Activated naive CD8-positive, alpha-beta T cell (primary cell): ENCODE measurements at regions not wholly inside any gene's neighbourhood (a gene's known extent, or its start where the extent isn't known, plus 50 kb on each side); places are given as distances from the start of the nearest gene placed in this dataset.

Experiments used
- H3K27ac Mint-ChIP-seq: one replicate; pipeline ENCODE4 v1.8.0; 2021; ENCODE audit warnings: mixed read lengths
- H3K27me3 Mint-ChIP-seq: one replicate; pipeline ENCODE4 v1.8.0; 2021; ENCODE audit warnings: mixed read lengths
- H3K36me3 Mint-ChIP-seq: one replicate; pipeline ENCODE4 v1.8.0; 2021; ENCODE audit warnings: mixed read lengths
- H3K4me1 Mint-ChIP-seq: one replicate; pipeline ENCODE4 v1.8.0; 2021; ENCODE audit warnings: low read depth, mixed read lengths
- H3K4me3 Mint-ChIP-seq: one replicate; pipeline ENCODE4 v1.8.0; 2021; ENCODE audit warnings: mild to moderate bottlenecking, mixed read lengths
- H3K9me3 Mint-ChIP-seq: one replicate; pipeline ENCODE4 v1.8.0; 2021; ENCODE audit warnings: low read depth, mixed read lengths

DNA sequence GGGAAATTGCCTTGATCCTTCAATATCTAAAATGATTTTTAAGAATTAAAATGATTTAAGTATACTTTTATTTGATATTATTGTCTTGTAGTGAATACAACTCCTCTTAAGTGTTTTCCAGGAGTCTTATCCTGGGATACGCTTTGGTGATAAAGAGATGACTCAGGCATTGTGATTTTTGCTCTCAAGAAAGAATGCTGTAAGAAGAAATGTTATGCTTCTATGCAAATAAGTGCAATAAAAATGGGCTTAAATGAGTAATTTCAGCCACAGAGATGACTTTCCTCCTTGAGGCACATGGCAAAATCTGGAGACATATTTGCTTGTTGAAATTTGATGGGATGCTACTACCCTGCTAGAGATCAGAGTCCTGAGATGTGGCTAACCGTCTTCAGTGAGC, 358.6 kb upstream of the BCHE start:
- H3K27ac Mint-ChIP-seq = no peak overlapping the region
- no peaks in the 10 kb centered on the region for H3K36me3 Mint-ChIP-seq
- peaks cover 10% of the 10 kb centered on the region for H3K9me3 Mint-ChIP-seq
- H3K4me1 Mint-ChIP-seq = no peaks in the 10 kb centered on the region
- H3K4me3 Mint-ChIP-seq = no peak overlapping the region
- no peaks in the 10 kb centered on the region for H3K27me3 Mint-ChIP-seq

DNA sequence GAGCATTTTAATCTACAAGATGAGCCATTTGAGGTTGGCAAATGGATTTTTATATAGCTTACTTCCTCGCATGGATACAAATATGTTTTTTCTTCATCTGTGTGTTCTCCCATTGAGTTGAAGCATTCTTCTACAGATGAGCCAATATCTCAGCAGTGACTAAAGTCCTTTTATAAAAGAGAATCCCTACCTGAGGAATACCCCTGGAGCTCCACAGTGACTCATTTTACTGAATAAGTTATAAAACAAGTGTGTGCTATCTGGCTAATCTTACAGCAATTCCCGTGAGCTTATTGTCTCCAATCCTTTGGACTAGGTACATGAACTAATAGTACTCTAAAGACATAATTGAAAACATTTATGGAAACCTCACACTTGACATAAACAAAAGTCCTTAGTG, 354.2 kb upstream of the BCHE start:
- Mint-ChIP-seq H3K27ac (no peak overlapping the region), H3K9me3 (peaks cover 4% of the 10 kb centered on the region), H3K27me3 (no peaks in the 10 kb centered on the region), H3K4me3 (no peak overlapping the region), H3K4me1 (no peaks in the 10 kb centered on the region), H3K36me3 (no peaks in the 10 kb centered on the region)

DNA sequence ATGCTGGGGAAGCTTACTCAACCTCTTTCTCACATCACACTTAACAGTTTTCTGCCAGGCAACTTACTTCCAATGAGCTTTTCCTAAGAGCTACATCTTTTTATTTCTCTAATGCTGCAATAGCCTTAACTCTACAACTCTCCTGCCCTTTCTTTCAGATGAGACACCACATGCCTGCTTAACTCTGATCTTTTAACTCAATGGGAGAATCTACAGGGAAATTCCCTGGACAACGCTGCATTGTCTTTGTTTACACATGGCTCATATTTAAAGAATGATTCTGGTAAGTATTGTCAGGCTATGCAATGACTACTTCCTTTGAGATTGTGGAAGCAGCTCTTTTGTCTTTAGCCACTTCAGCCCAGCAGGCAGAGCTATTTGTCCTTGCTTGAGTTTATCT, 353.1 kb upstream of the BCHE start:
- no peaks in the 10 kb centered on the region for H3K27me3 Mint-ChIP-seq
- H3K27ac Mint-ChIP-seq = no peak overlapping the region
- no peaks in the 10 kb centered on the region for H3K4me1 Mint-ChIP-seq
- H3K36me3 Mint-ChIP-seq = no peaks in the 10 kb centered on the region
- H3K4me3 Mint-ChIP-seq = no peak overlapping the region
- peaks cover 4% of the 10 kb centered on the region for H3K9me3 Mint-ChIP-seq

- Mint-ChIP-seq H3K4me3 (no peak overlapping the region), H3K4me1 (no peaks in the 10 kb centered on the region), H3K27ac (no peak overlapping the region), H3K27me3 (no peaks in the 10 kb centered on the region), H3K36me3 (no peaks in the 10 kb centered on the region), H3K9me3 (peaks cover under 1% of the 10 kb centered on the region)
Observed at GRCh38 chr3:166187237-166187636, 350.0 kb upstream of the BCHE start.

GRCh38 chr3:166186003-166186402, 348.8 kb upstream of the BCHE start:
- Mint-ChIP-seq H3K9me3 (no peaks in the 10 kb centered on the region), H3K27me3 (no peaks in the 10 kb centered on the region), H3K4me3 (no peak overlapping the region), H3K36me3 (no peaks in the 10 kb centered on the region), H3K27ac (no peak overlapping the region), H3K4me1 (no peaks in the 10 kb centered on the region)

GRCh38 chr3:166177130-166177529, 339.9 kb upstream of the BCHE start:
- Mint-ChIP-seq H3K4me1 (no peaks in the 10 kb centered on the region), H3K36me3 (no peaks in the 10 kb centered on the region), H3K9me3 (peaks cover 7% of the 10 kb centered on the region), H3K27ac (no peak overlapping the region), H3K27me3 (no peaks in the 10 kb centered on the region), H3K4me3 (no peak overlapping the region)

- Mint-ChIP-seq H3K4me1 (no peaks in the 10 kb centered on the region), H3K36me3 (no peaks in the 10 kb centered on the region), H3K27me3 (no peaks in the 10 kb centered on the region), H3K4me3 (no peak overlapping the region), H3K27ac (no peak overlapping the region), H3K9me3 (peaks cover 15% of the 10 kb centered on the region)
Observed at GRCh38 chr3:166171695-166172094, 334.5 kb upstream of the BCHE start.

- peaks cover 15% of the 10 kb centered on the region for H3K9me3 Mint-ChIP-seq
- H3K27ac Mint-ChIP-seq = no peak overlapping the region
- H3K36me3 Mint-ChIP-seq = no peaks in the 10 kb centered on the region
- no peaks in the 10 kb centered on the region for H3K4me1 Mint-ChIP-seq
- no peaks in the 10 kb centered on the region for H3K27me3 Mint-ChIP-seq
- H3K4me3 Mint-ChIP-seq = no peak overlapping the region
Observed at GRCh38 chr3:166169681-166170080, 332.5 kb upstream of the BCHE start.

GRCh38 chr3:166127969-166128368, 290.7 kb upstream of the BCHE start:
- H3K27ac Mint-ChIP-seq = no peak overlapping the region
- H3K4me3 Mint-ChIP-seq = no peak overlapping the region
- H3K9me3 Mint-ChIP-seq = peaks cover 4% of the 10 kb centered on the region
- H3K27me3 Mint-ChIP-seq = no peaks in the 10 kb centered on the region
- no peaks in the 10 kb centered on the region for H3K4me1 Mint-ChIP-seq
- H3K36me3 Mint-ChIP-seq = no peaks in the 10 kb centered on the region

DNA sequence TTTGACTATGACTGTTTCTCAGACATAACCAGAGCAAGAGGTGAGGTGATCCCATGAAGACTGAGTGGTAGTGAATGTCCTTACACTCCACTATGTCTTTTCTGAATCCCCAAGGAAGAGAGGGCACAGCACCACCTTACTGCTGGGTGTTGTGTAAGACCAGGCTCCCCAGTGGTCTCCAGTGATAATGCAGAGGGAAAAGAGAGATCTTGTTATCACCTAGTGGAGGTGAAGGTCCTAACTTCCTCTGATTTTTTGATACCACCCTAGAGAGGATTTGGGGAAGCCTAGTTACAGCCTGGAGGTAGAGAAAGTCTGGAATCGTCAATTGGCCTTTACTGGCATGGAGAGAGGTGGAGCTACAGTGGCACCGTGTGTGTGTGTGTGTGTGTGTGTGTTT, 288.0 kb upstream of the BCHE start:
- no peak overlapping the region for H3K4me3 Mint-ChIP-seq
- H3K9me3 Mint-ChIP-seq = peaks cover 4% of the 10 kb centered on the region
- H3K27me3 Mint-ChIP-seq = no peaks in the 10 kb centered on the region
- H3K27ac Mint-ChIP-seq = no peak overlapping the region
- no peaks in the 10 kb centered on the region for H3K36me3 Mint-ChIP-seq
- no peaks in the 10 kb centered on the region for H3K4me1 Mint-ChIP-seq

DNA sequence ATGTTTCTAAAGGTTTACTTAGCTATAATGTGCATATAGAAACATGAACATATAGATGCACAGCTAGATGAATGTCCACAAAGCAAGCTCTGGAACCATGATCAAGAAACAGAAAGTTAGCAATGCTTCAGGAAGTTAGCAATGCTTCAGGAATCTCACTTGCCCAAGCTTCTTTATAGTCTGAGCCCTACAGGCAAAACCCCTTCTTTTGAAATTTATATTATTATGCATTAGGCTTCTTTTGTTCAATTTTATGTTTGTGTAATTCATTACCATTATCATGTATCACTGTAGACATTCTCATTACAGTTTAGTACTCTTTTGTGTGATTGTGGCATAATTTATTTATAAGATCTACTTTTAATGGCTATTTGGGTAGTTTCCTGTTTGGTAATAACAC, 286.4 kb upstream of the BCHE start:
- Mint-ChIP-seq H3K27ac (no peak overlapping the region), H3K4me3 (no peak overlapping the region), H3K36me3 (no peaks in the 10 kb centered on the region), H3K27me3 (no peaks in the 10 kb centered on the region), H3K9me3 (no peaks in the 10 kb centered on the region), H3K4me1 (no peaks in the 10 kb centered on the region)

DNA sequence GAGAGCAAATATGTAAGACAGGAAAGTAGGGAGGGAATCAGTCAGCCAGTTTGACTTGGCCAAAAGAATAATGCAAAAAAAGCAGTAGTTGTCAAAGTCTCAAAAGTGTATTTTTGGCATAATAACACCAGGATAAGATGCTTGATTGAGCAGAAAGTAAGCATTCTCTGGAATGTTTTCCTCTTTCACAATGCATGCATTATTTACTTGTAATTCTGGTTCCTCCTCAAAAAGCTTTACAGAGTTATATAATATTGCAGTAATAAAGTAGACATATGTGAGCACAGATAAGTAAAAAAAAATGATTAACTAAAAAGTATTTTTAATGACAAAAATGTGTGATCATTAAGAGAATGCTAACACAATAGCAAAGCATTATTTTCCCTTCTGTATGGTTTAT, 285.9 kb upstream of the BCHE start:
- Mint-ChIP-seq H3K9me3 (no peaks in the 10 kb centered on the region), H3K4me1 (no peaks in the 10 kb centered on the region), H3K4me3 (no peak overlapping the region), H3K36me3 (no peaks in the 10 kb centered on the region), H3K27me3 (no peaks in the 10 kb centered on the region), H3K27ac (no peak overlapping the region)

GRCh38 chr3:166118049-166118448, 280.8 kb upstream of the BCHE start:
- H3K4me3 Mint-ChIP-seq = no peak overlapping the region
- H3K9me3 Mint-ChIP-seq = no peaks in the 10 kb centered on the region
- H3K27ac Mint-ChIP-seq = no peak overlapping the region
- H3K27me3 Mint-ChIP-seq = no peaks in the 10 kb centered on the region
- H3K4me1 Mint-ChIP-seq = no peaks in the 10 kb centered on the region
- H3K36me3 Mint-ChIP-seq = no peaks in the 10 kb centered on the region

- peaks cover 8% of the 10 kb centered on the region for H3K9me3 Mint-ChIP-seq
- H3K4me1 Mint-ChIP-seq = no peaks in the 10 kb centered on the region
- no peaks in the 10 kb centered on the region for H3K27me3 Mint-ChIP-seq
- H3K27ac Mint-ChIP-seq = no peak overlapping the region
- no peak overlapping the region for H3K4me3 Mint-ChIP-seq
- no peaks in the 10 kb centered on the region for H3K36me3 Mint-ChIP-seq
Observed at GRCh38 chr3:166114448-166114847, 277.2 kb upstream of the BCHE start.

GRCh38 chr3:166111562-166111961, 274.3 kb upstream of the BCHE start:
- peaks cover 8% of the 10 kb centered on the region for H3K9me3 Mint-ChIP-seq
- no peak overlapping the region for H3K27ac Mint-ChIP-seq
- H3K36me3 Mint-ChIP-seq = no peaks in the 10 kb centered on the region
- H3K27me3 Mint-ChIP-seq = no peaks in the 10 kb centered on the region
- no peaks in the 10 kb centered on the region for H3K4me1 Mint-ChIP-seq
- no peak overlapping the region for H3K4me3 Mint-ChIP-seq

DNA sequence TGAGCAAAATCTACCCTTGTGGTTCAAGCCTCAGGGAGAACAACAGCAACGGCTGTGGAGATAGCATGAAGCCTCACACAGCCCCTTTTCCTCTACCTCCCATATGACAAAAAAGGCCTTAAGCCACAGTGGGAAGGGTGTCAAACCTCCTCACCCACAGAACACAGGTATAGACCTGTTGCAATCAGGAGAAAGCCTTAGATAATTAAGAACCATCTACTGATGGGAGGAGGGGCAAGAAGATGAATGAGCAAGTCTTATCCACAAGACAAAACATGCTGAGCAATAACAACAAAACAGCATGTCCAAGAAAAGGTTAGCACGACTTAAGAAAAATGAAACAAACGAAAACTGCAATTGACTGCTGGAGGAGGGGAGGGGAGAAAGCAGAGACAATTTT, 272.9 kb upstream of the BCHE start:
- H3K4me3 Mint-ChIP-seq = no peak overlapping the region
- no peaks in the 10 kb centered on the region for H3K4me1 Mint-ChIP-seq
- peaks cover 8% of the 10 kb centered on the region for H3K9me3 Mint-ChIP-seq
- H3K36me3 Mint-ChIP-seq = no peaks in the 10 kb centered on the region
- no peak overlapping the region for H3K27ac Mint-ChIP-seq
- no peaks in the 10 kb centered on the region for H3K27me3 Mint-ChIP-seq

DNA sequence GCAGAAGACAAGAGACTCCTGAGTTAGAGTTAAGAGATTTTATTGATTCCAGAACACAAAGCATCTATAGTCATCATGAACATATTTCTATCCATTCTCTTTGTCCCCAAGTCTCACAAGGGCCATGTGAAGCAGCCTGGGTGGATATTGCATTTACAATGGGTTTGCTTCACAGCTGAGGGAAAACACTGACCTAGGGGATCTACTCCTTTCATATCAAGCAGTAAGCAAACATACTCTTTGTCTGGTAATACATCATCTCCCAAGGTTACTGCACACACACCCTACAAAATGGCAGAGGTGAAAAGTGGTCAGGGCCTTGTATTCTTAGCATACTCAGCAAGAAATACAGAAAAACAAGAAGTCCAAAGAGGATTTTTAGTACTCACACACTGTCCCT, 267.7 kb upstream of the BCHE start:
- Mint-ChIP-seq H3K4me3 (no peak overlapping the region), H3K27me3 (no peaks in the 10 kb centered on the region), H3K9me3 (no peaks in the 10 kb centered on the region), H3K27ac (no peak overlapping the region), H3K36me3 (no peaks in the 10 kb centered on the region), H3K4me1 (no peaks in the 10 kb centered on the region)
